ENCODE measurements at regions not wholly inside any gene's neighbourhood (a gene's known extent, or its start where the extent isn't known, plus 50 kb on each side); places are given as distances from the start of the nearest gene placed in this dataset.

DNA sequence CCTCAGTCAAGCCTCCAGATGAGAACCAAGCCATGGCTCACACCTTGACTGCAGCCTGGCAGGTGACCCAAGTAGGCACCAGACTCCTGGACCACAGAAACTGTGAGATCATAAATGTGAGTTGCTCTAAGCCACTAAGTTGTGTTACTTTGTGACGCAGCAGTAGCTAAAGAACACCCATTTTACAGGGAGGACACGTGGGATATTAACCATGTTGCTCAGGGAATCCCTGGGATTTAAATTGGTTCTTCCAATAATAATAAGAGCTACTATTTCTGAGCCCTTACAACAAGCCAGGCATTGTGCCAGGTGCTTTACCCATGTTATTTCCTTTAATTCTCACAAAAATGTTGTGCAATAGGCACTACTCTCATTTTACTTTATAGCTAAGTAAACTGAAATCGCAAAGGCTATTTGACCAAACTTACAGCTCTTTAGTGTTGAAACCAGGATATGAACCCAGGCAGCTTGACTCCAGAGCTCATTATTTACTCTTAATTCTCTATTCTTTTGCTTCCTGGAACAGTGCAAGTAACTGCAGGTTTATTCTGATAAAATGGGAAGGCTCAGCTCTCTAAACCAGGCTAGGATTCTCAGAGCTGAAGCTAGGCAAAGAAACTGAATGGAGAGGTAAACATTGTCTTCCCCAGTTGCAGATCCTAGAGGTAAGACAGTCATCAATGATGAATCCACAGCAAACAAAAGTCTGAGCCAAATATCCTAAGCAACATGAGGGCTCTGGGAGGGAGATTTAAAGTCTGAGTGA lies 294.4 kb downstream of the KBTBD8 start:
- no peaks in the 10 kb centered on the region for H3K36me3 ChIP-seq (ENCODE audit: control insufficient read depth, insufficient read depth, low read length)
- CTCF ChIA-PET, result no interaction called here

More for the DNA sequence above, 294.4 kb downstream of the KBTBD8 start:
- Histone ChIP-seq H3K23ac (ENCODE audit: low read depth, low read length) (no peak overlapping the region), H4K91ac (ENCODE audit: insufficient read depth, low read depth, low read length) (no peak overlapping the region), H2AK5ac (ENCODE audit: low read depth, low read length) (no peak overlapping the region), H3K79me1 (ENCODE audit: low read depth in 1 of 2, low read length in 2 of 2) (no peaks in the 10 kb centered on the region), H3K4me3 (ENCODE audit: insufficient read depth, low read depth, low read length) (no peak overlapping the region), H2BK120ac (ENCODE audit: low read depth, low read length) (no peak overlapping the region), H3K18ac (ENCODE audit: low read depth, low read length) (no peak overlapping the region), H3K9me1 (ENCODE audit: insufficient read depth, low read length) (no peaks in the 10 kb centered on the region), H2BK5ac (ENCODE audit: low read depth, low read length, poor library complexity, severe bottlenecking) (no peak overlapping the region), H3K27ac (ENCODE audit: insufficient read depth, low read length) (no peak overlapping the region), H3K9me3 (ENCODE audit: control insufficient read depth, insufficient read depth, low read length) (no peaks in the 10 kb centered on the region), H3K27me3 (ENCODE audit: control insufficient read depth, insufficient read depth, low read length) (no peaks in the 10 kb centered on the region), H4K20me1 (ENCODE audit: insufficient read depth, low read length) (no peaks in the 10 kb centered on the region), H3K4me1 (ENCODE audit: control insufficient read depth, insufficient read depth, low read length) (no peaks in the 10 kb centered on the region), H3K4ac (ENCODE audit: low read depth, low read length) (no peak overlapping the region), H4K5ac (ENCODE audit: low read depth, low read length) (no peak overlapping the region), H3K9ac (ENCODE audit: low read depth, low read length) (no peak overlapping the region), H2BK20ac (ENCODE audit: low read depth, low read length) (no peak overlapping the region), H2BK15ac (ENCODE audit: low read depth, low read length) (no peak overlapping the region), H2AFZ (replicated peaks; ENCODE audit: low read length, poor library complexity) (no peak overlapping the region), H3K4me2 (ENCODE audit: low read depth, low read length) (no peak overlapping the region), H2AK9ac (replicated peaks; ENCODE audit: low read depth, low read length, poor library complexity) (no peak overlapping the region), H4K8ac (ENCODE audit: low read depth in 2 of 2, low read length in 2 of 2) (no peak overlapping the region), H3K56ac (ENCODE audit: extremely low read depth, insufficient read depth, low read length) (no peak overlapping the region), H3K14ac (replicated peaks; ENCODE audit: low read depth, low read length) (no peak overlapping the region)
- WGBS, 2 experiments (ENCODE audit: extremely low coverage in 2 of 2, insufficient read length in 1 of 2), result no CpG with 5 or more reads among the region's 3 CpGs
- ATAC-seq (ENCODE audit: low read depth), result no peak
- dilution Hi-C loops (cut with HindIII; ENCODE audit: low sequenced_read_pairs, unreplicated experiment), result no loop called here
- BruUV-seq (replicated peaks), result no TSS peak
- POLR2A ChIA-PET (ENCODE audit: unreplicated experiment), result no interaction called here
- DNase-seq, result no peak
- TF ChIP-seq NFE2L2 (IDR thresholded peaks at IDR 0.05; ENCODE audit: low read depth, low read length) (no peak), MXI1 (IDR thresholded peaks at IDR 0.05; ENCODE audit: borderline replicate concordance, low read depth, low read length) (no peak), POLR2A (IDR thresholded peaks at IDR 0.05; ENCODE audit: low read depth, low read length) (no peak), CEBPB (IDR thresholded peaks at IDR 0.05; ENCODE audit: low read depth, low read length) (peak; percentile 53; the same call in 1 of the 2 replicates), RFX5 (IDR thresholded peaks at IDR 0.05; ENCODE audit: low read depth, low read length) (no peak), MAZ (IDR thresholded peaks at IDR 0.05; ENCODE audit: borderline replicate concordance, low read depth, low read length) (no peak)
- intact Hi-C loops (cut with micrococcal nuclease), result no loop called here
- in situ Hi-C loops (cut with MboI; ENCODE audit: low sequenced_read_pairs), result no loop called here
